ENCODE measurements at regions not wholly inside any gene's neighbourhood (a gene's known extent, or its start where the extent isn't known, plus 50 kb on each side); places are given as distances from the start of the nearest gene placed in this dataset.
"Not testable (repeated sequence)": the region's sequence is repeated elsewhere in the genome, so short reads cannot be mapped to it uniquely, and the experiment has no call there.

DNA sequence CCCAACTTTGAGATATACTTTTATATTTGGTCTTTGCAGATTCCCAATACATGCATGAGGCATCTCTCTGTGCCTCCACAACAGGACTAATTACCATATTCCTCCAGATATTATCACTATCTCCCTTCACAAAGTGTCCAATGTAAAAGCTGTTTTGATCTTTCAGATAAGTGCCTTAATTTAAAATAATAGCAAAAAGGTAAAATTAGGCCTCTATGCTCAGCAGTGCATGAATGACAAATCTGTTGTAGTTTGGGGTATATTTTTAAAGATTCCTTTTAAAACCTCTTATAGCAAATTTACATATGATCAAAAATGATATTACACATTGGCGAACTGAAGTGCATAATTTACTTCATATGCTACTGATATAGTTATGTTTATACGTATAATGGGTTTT, 369.2 kb upstream of the CCNH start:
- H3K27ac ChIP-seq (ENCODE audit: low read depth in 1 of 2, low read length in 1 of 2): no peak overlapping the region
- peaks cover 2% of the 10 kb centered on the region in 2 donors for H3K27me3 ChIP-seq (ENCODE audit: control insufficient read depth in 2 of 2, insufficient read depth in 1 of 2, low read length in 1 of 2)
- DNase-seq (ENCODE audit: low read depth in 6 of 9, low spot score in 9 of 9): no peak
- 96% methylated on average over 2 of the region's 2 CpGs for WGBS
- no peak overlapping the region for H3K4me3 ChIP-seq (ENCODE audit: low read length in 2 of 2)
- H3K36me3 ChIP-seq (ENCODE audit: control insufficient read depth in 2 of 2, insufficient read depth in 2 of 2, low read length in 1 of 2): no peaks in the 10 kb centered on the region
- no peaks in the 10 kb centered on the region for H3K4me1 ChIP-seq (ENCODE audit: control insufficient read depth in 2 of 2, insufficient read depth in 2 of 2, low read length in 2 of 2)
- H3K9me3 ChIP-seq (ENCODE audit: control insufficient read depth in 2 of 2, insufficient read depth in 1 of 2, low read length in 1 of 2): no peaks in the 10 kb centered on the region

- H3K4me3 ChIP-seq (ENCODE audit: low read length in 2 of 2): no peak overlapping the region
- WGBS: 12% methylated on average over 13 of the region's 13 CpGs
- H3K9me3 ChIP-seq (ENCODE audit: control insufficient read depth in 2 of 2, insufficient read depth in 1 of 2, low read length in 1 of 2): no peaks in the 10 kb centered on the region
- peaks cover 2% of the 10 kb centered on the region in 2 donors for H3K27me3 ChIP-seq (ENCODE audit: control insufficient read depth in 2 of 2, insufficient read depth in 1 of 2, low read length in 1 of 2)
- DNase-seq (ENCODE audit: low read depth in 6 of 9, low spot score in 9 of 9): peak; percentile 32 to 86 (median 60)
- H3K4me1 ChIP-seq (ENCODE audit: control insufficient read depth in 2 of 2, insufficient read depth in 2 of 2, low read length in 2 of 2): no peaks in the 10 kb centered on the region
- no peak overlapping the region for H3K27ac ChIP-seq (ENCODE audit: low read depth in 1 of 2, low read length in 1 of 2)
- no peaks in the 10 kb centered on the region for H3K36me3 ChIP-seq (ENCODE audit: control insufficient read depth in 2 of 2, insufficient read depth in 2 of 2, low read length in 1 of 2)
These were observed 368.4 kb upstream of the CCNH start for GRCh38 chr5:87780831-87781760.

- H3K4me1 ChIP-seq (ENCODE audit: control insufficient read depth in 2 of 2, insufficient read depth in 2 of 2, low read length in 2 of 2): no peaks in the 10 kb centered on the region
- DNase-seq (ENCODE audit: low read depth in 6 of 9, low spot score in 9 of 9): no peak
- WGBS: 88% methylated on average over 1 of the region's 1 CpG
- no peak overlapping the region for H3K4me3 ChIP-seq (ENCODE audit: low read length in 2 of 2)
- peaks cover 2% of the 10 kb centered on the region in 2 donors for H3K27me3 ChIP-seq (ENCODE audit: control insufficient read depth in 2 of 2, insufficient read depth in 1 of 2, low read length in 1 of 2)
- H3K9me3 ChIP-seq (ENCODE audit: control insufficient read depth in 2 of 2, insufficient read depth in 1 of 2, low read length in 1 of 2): no peaks in the 10 kb centered on the region
- no peaks in the 10 kb centered on the region for H3K36me3 ChIP-seq (ENCODE audit: control insufficient read depth in 2 of 2, insufficient read depth in 2 of 2, low read length in 1 of 2)
- no peak overlapping the region for H3K27ac ChIP-seq (ENCODE audit: low read depth in 1 of 2, low read length in 1 of 2)
These were observed 366.1 kb upstream of the CCNH start for GRCh38 chr5:87778876-87779275.

DNA sequence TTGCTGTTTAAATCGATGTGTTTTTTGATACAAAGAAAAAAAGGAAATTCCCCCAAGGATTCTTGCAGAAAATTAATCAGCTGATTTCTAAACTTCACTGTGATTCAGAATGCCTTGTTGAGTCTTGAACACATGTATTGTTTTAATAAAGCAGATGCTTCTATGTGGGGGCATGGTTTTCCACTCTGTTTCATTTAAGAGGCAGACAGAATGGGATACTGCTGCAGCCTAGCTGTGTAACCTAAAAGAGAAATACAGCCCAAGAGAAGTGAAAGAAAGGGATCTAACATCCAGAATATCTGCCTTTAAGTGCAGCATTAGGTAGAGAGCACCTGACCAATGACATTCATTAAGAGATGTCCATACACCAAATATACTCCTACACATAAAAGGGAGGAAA, 365.1 kb upstream of the CCNH start:
- 81% methylated on average over 1 of the region's 1 CpG for WGBS
- Histone ChIP-seq H3K9me3 (ENCODE audit: control insufficient read depth in 2 of 2, insufficient read depth in 1 of 2, low read length in 1 of 2) (no peaks in the 10 kb centered on the region), H3K27ac (ENCODE audit: low read depth in 1 of 2, low read length in 1 of 2) (no peak overlapping the region), H3K4me1 (ENCODE audit: control insufficient read depth in 2 of 2, insufficient read depth in 2 of 2, low read length in 2 of 2) (no peaks in the 10 kb centered on the region), H3K36me3 (ENCODE audit: control insufficient read depth in 2 of 2, insufficient read depth in 2 of 2, low read length in 1 of 2) (no peaks in the 10 kb centered on the region), H3K4me3 (ENCODE audit: low read length in 2 of 2) (no peak overlapping the region), H3K27me3 (ENCODE audit: control insufficient read depth in 2 of 2, insufficient read depth in 1 of 2, low read length in 1 of 2) (peaks cover 2% of the 10 kb centered on the region in 2 donors)
- DNase-seq (ENCODE audit: low read depth in 6 of 9, low spot score in 9 of 9): no peak

- WGBS: 96% methylated on average over 3 of the region's 3 CpGs
- H3K4me3 ChIP-seq (ENCODE audit: low read length in 2 of 2): no peak overlapping the region
- no peaks in the 10 kb centered on the region for H3K36me3 ChIP-seq (ENCODE audit: control insufficient read depth in 2 of 2, insufficient read depth in 2 of 2, low read length in 1 of 2)
- H3K9me3 ChIP-seq (ENCODE audit: control insufficient read depth in 2 of 2, insufficient read depth in 1 of 2, low read length in 1 of 2): no peaks in the 10 kb centered on the region
- no peak overlapping the region for H3K27ac ChIP-seq (ENCODE audit: low read depth in 1 of 2, low read length in 1 of 2)
- no peak for DNase-seq (ENCODE audit: low read depth in 6 of 9, low spot score in 9 of 9)
- peaks cover 2% of the 10 kb centered on the region in 2 donors for H3K27me3 ChIP-seq (ENCODE audit: control insufficient read depth in 2 of 2, insufficient read depth in 1 of 2, low read length in 1 of 2)
- no peaks in the 10 kb centered on the region for H3K4me1 ChIP-seq (ENCODE audit: control insufficient read depth in 2 of 2, insufficient read depth in 2 of 2, low read length in 2 of 2)
These were observed 364.1 kb upstream of the CCNH start for GRCh38 chr5:87776785-87777184.

DNA sequence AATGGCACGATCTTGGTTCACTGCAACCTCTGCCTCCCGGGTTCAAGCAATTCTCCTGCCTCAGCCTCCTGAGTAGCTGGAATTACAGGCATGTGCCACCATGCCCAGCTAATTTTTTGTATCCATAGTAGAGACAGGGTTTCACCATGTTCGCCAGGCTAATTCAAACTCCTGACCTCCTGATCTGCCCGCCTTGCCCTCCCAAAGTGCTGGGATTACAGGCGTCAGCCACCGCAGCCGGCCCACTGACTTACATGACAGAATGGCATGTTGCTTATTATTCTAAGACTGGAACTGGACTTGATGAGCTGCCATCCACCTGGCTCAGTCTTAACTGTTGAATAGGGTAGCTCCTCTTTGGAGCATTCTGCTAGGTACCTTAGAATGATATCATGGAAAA, 363.6 kb upstream of the CCNH start:
- H3K4me3 ChIP-seq (ENCODE audit: low read length in 2 of 2); H3K27ac ChIP-seq (ENCODE audit: low read depth in 1 of 2, low read length in 1 of 2); H3K27me3 ChIP-seq (ENCODE audit: control insufficient read depth in 2 of 2, insufficient read depth in 1 of 2, low read length in 1 of 2); H3K9me3 ChIP-seq (ENCODE audit: control insufficient read depth in 2 of 2, insufficient read depth in 1 of 2, low read length in 1 of 2); H3K36me3 ChIP-seq (ENCODE audit: control insufficient read depth in 2 of 2, insufficient read depth in 2 of 2, low read length in 1 of 2); DNase-seq (ENCODE audit: low read depth in 6 of 9, low spot score in 9 of 9); H3K4me1 ChIP-seq (ENCODE audit: control insufficient read depth in 2 of 2, insufficient read depth in 2 of 2, low read length in 2 of 2): not testable (repeated sequence)
- WGBS: 97% methylated on average over 7 of the region's 7 CpGs

- Histone ChIP-seq H3K27ac (ENCODE audit: low read depth in 1 of 2, low read length in 1 of 2) (no peak overlapping the region), H3K27me3 (ENCODE audit: control insufficient read depth in 2 of 2, insufficient read depth in 1 of 2, low read length in 1 of 2) (peaks cover 0 to 7% of the 10 kb centered on the region in 2 donors), H3K4me1 (ENCODE audit: control insufficient read depth in 2 of 2, insufficient read depth in 2 of 2, low read length in 2 of 2) (no peaks in the 10 kb centered on the region), H3K4me3 (ENCODE audit: low read length in 2 of 2) (no peak overlapping the region), H3K9me3 (ENCODE audit: control insufficient read depth in 2 of 2, insufficient read depth in 1 of 2, low read length in 1 of 2) (no peaks in the 10 kb centered on the region), H3K36me3 (ENCODE audit: control insufficient read depth in 2 of 2, insufficient read depth in 2 of 2, low read length in 1 of 2) (no peaks in the 10 kb centered on the region)
- WGBS: 91% methylated on average over 2 of the region's 2 CpGs
- DNase-seq (ENCODE audit: low read depth in 6 of 9, low spot score in 9 of 9): no peak
These were observed 362.5 kb upstream of the CCNH start for GRCh38 chr5:87775228-87775627.

DNA sequence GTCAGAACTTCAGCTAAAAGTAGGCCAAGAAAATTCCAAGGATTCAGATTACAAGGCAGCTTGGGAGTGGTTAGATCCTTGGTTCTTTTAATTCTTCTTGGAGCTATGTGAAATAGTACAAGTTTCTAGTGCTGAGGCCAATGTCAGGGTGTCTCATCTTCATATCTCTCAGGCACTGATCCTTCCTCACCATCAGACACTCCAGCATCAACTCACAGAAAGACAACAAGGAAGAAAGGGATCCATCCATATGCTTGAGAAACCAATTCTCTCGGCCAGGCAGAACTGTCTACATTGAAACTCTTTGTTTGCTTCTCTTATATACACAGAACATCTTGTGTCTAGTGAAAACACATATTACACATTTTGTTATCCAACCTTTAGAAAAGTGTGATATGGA, 362.1 kb upstream of the CCNH start:
- H3K27me3 ChIP-seq (ENCODE audit: control insufficient read depth in 2 of 2, insufficient read depth in 1 of 2, low read length in 1 of 2): peaks cover 0 to 9% of the 10 kb centered on the region in 2 donors
- no peak overlapping the region for H3K4me3 ChIP-seq (ENCODE audit: low read length in 2 of 2)
- 91% methylated on average over 1 of the region's 1 CpG for WGBS
- no peaks in the 10 kb centered on the region for H3K9me3 ChIP-seq (ENCODE audit: control insufficient read depth in 2 of 2, insufficient read depth in 1 of 2, low read length in 1 of 2)
- no peak for DNase-seq (ENCODE audit: low read depth in 6 of 9, low spot score in 9 of 9)
- no peak overlapping the region for H3K27ac ChIP-seq (ENCODE audit: low read depth in 1 of 2, low read length in 1 of 2)
- H3K36me3 ChIP-seq (ENCODE audit: control insufficient read depth in 2 of 2, insufficient read depth in 2 of 2, low read length in 1 of 2): no peaks in the 10 kb centered on the region
- no peaks in the 10 kb centered on the region for H3K4me1 ChIP-seq (ENCODE audit: control insufficient read depth in 2 of 2, insufficient read depth in 2 of 2, low read length in 2 of 2)

- 22% methylated on average over 16 of the region's 16 CpGs for WGBS
- Histone ChIP-seq H3K4me1 (ENCODE audit: control insufficient read depth in 2 of 2, insufficient read depth in 2 of 2, low read length in 2 of 2) (no peaks in the 10 kb centered on the region), H3K9me3 (ENCODE audit: control insufficient read depth in 2 of 2, insufficient read depth in 1 of 2, low read length in 1 of 2) (no peaks in the 10 kb centered on the region), H3K36me3 (ENCODE audit: control insufficient read depth in 2 of 2, insufficient read depth in 2 of 2, low read length in 1 of 2) (no peaks in the 10 kb centered on the region), H3K27ac (ENCODE audit: low read depth in 1 of 2, low read length in 1 of 2) (no peak overlapping the region), H3K27me3 (ENCODE audit: control insufficient read depth in 2 of 2, insufficient read depth in 1 of 2, low read length in 1 of 2) (peaks cover 0 to 9% of the 10 kb centered on the region in 2 donors), H3K4me3 (ENCODE audit: low read length in 2 of 2) (no peak overlapping the region)
- DNase-seq (ENCODE audit: low read depth in 6 of 9, low spot score in 9 of 9): no peak
These were observed 357.9 kb upstream of the CCNH start for GRCh38 chr5:87770601-87771121.

All from thymus (tissue), 11 donors.